CD4-positive, CD25-positive, alpha-beta regulatory T cell (primary cell): ENCODE measurements at regions not wholly inside any gene's neighbourhood (a gene's known extent, or its start where the extent isn't known, plus 50 kb on each side); places are given as distances from the start of the nearest gene placed in this dataset.

Experiments
- ATAC-seq, 2 donors: fragments of 150-1000 bp; cut with Tn5 transposase; one replicate each; pipeline ENCODE4 v1.10.0; 2021; ENCODE audit warnings: low read depth in 2 of 2, moderate number of reproducible peaks in 2 of 2, moderate library complexity in 1 of 2
- DNase-seq, 3 donors: peaks; one replicate each; pipeline versions ENCODE4 v3.0.0 to v3.0.0-alpha.2; 2012 to 2022; ENCODE audit warnings: mixed read lengths in 1 of 3
- H3K27ac ChIP-seq: one replicate; pipeline ENCODE4 v1.7.0; 2013; ENCODE audit warnings: mild to moderate bottlenecking, low read length; ENCODE audit not compliant: insufficient read depth, poor library complexity, severe bottlenecking
- H3K27me3 ChIP-seq: one replicate; pipeline ENCODE4 v1.7.0; 2013; ENCODE audit warnings: low read length; ENCODE audit not compliant: control insufficient read depth, insufficient read depth
- H3K36me3 ChIP-seq: one replicate; pipeline ENCODE4 v1.7.0; 2013; ENCODE audit warnings: mild to moderate bottlenecking, low read length, moderate library complexity; ENCODE audit not compliant: control insufficient read depth, insufficient read depth
- H3K4me1 ChIP-seq: 2 replicates; pipeline ENCODE4 v1.7.0; 2013; ENCODE audit warnings: mild to moderate bottlenecking, low read length; ENCODE audit not compliant: insufficient read depth, control insufficient read depth, poor library complexity, severe bottlenecking
- H3K4me3 ChIP-seq: one replicate; pipeline ENCODE4 v1.7.0; 2013; ENCODE audit warnings: low read depth, mild to moderate bottlenecking, low read length, moderate library complexity
- H3K9me3 ChIP-seq, 2 experiments: 1 replicate in 1 of 2; 2 replicates in 1 of 2; pipeline ENCODE4 v1.7.0; 2013; ENCODE audit warnings: low read length in 2 of 2, mild to moderate bottlenecking in 1 of 2, moderate library complexity in 1 of 2; ENCODE audit not compliant: control insufficient read depth in 2 of 2
- H3K27ac Mint-ChIP-seq, 3 donors: one replicate each; pipeline ENCODE4 v1.8.0; 2020 to 2022; ENCODE audit warnings: mild to moderate bottlenecking in 3 of 3, mixed read lengths in 3 of 3, moderate library complexity in 2 of 3
- H3K27me3 Mint-ChIP-seq: one replicate; pipeline ENCODE4 v1.8.0; 2022; ENCODE audit warnings: mild to moderate bottlenecking, mixed read lengths
- H3K36me3 Mint-ChIP-seq: one replicate; pipeline ENCODE4 v1.8.0; 2020; ENCODE audit warnings: mixed read lengths
- H3K4me1 Mint-ChIP-seq, 4 donors: one replicate each; pipeline ENCODE4 v1.8.0; 2020 to 2022; ENCODE audit warnings: mixed read lengths in 4 of 4, mild to moderate bottlenecking in 1 of 4
- H3K4me3 Mint-ChIP-seq, 4 donors: one replicate each; pipeline ENCODE4 v1.8.0; 2020 to 2022; ENCODE audit warnings: mild to moderate bottlenecking in 4 of 4, mixed read lengths in 4 of 4, moderate library complexity in 3 of 4
- H3K9me3 Mint-ChIP-seq, 7 donors: one replicate each; pipeline ENCODE4 v1.8.0; 2020 to 2022; ENCODE audit warnings: mixed read lengths in 7 of 7, mild to moderate bottlenecking in 3 of 7, moderate library complexity in 2 of 7

- no peak overlapping the region for H3K4me3 Mint-ChIP-seq
- no peaks in the 10 kb centered on the region for H3K27me3 Mint-ChIP-seq
- Histone ChIP-seq H3K27ac (no peak overlapping the region), H3K4me3 (no peak overlapping the region), H3K4me1 (no peaks in the 10 kb centered on the region), H3K9me3 (peaks cover 3 to 8% of the 10 kb centered on the region in 2 experiments), H3K36me3 (no peaks in the 10 kb centered on the region), H3K27me3 (no peaks in the 10 kb centered on the region)
- DNase-seq (no peak), ATAC-seq (no peak)
- no peaks in the 10 kb centered on the region for H3K4me1 Mint-ChIP-seq
- peaks cover 0 to 35% (median 6%) of the 10 kb centered on the region in 7 donors for H3K9me3 Mint-ChIP-seq
- no peak overlapping the region for H3K27ac Mint-ChIP-seq
- H3K36me3 Mint-ChIP-seq = no peaks in the 10 kb centered on the region
These were observed 273.2 kb upstream of the PRDM9 start for GRCh38 chr5:23234197-23234596.

GRCh38 chr5:23223846-23224245, 283.6 kb upstream of the PRDM9 start:
- Mint-ChIP-seq H3K36me3 (no peaks in the 10 kb centered on the region), H3K27me3 (no peaks in the 10 kb centered on the region), H3K4me1 (no peaks in the 10 kb centered on the region), H3K27ac (no peak overlapping the region), H3K4me3 (no peak overlapping the region), H3K9me3 (peaks cover 0 to 33% (median 14%) of the 10 kb centered on the region in 7 donors)
- Histone ChIP-seq H3K27me3 (no peaks in the 10 kb centered on the region), H3K27ac (no peak overlapping the region), H3K9me3 (peaks cover 0 to 16% of the 10 kb centered on the region in 2 experiments), H3K4me1 (no peaks in the 10 kb centered on the region), H3K36me3 (no peaks in the 10 kb centered on the region), H3K4me3 (no peak overlapping the region)
- ATAC-seq (no peak), DNase-seq (no peak)

GRCh38 chr5:23221831-23222230, 285.6 kb upstream of the PRDM9 start:
- DNase-seq = no peak
- Histone ChIP-seq H3K27ac (no peak overlapping the region), H3K36me3 (no peaks in the 10 kb centered on the region), H3K4me3 (no peak overlapping the region), H3K9me3 (peaks cover 0 to 10% of the 10 kb centered on the region in 2 experiments), H3K27me3 (no peaks in the 10 kb centered on the region), H3K4me1 (no peaks in the 10 kb centered on the region)
- peaks cover 4 to 32% (median 14%) of the 10 kb centered on the region in 7 donors for H3K9me3 Mint-ChIP-seq
- no peak overlapping the region for H3K4me3 Mint-ChIP-seq
- H3K36me3 Mint-ChIP-seq = no peaks in the 10 kb centered on the region
- no peak for ATAC-seq
- no peaks in the 10 kb centered on the region for H3K27me3 Mint-ChIP-seq
- H3K27ac Mint-ChIP-seq = no peak overlapping the region
- no peaks in the 10 kb centered on the region for H3K4me1 Mint-ChIP-seq

- H3K27ac ChIP-seq = no peak overlapping the region
- peaks cover 4 to 19% (median 12%) of the 10 kb centered on the region in 7 donors for H3K9me3 Mint-ChIP-seq
- H3K27me3 ChIP-seq = no peaks in the 10 kb centered on the region
- no peak for ATAC-seq
- H3K36me3 Mint-ChIP-seq = no peaks in the 10 kb centered on the region
- H3K4me1 Mint-ChIP-seq = no peaks in the 10 kb centered on the region
- no peaks in the 10 kb centered on the region for H3K9me3 ChIP-seq
- H3K36me3 ChIP-seq = no peaks in the 10 kb centered on the region
- H3K27ac Mint-ChIP-seq = no peak overlapping the region
- no peak for DNase-seq
- H3K4me3 Mint-ChIP-seq = no peak overlapping the region
- no peaks in the 10 kb centered on the region for H3K27me3 Mint-ChIP-seq
- H3K4me1 ChIP-seq = no peaks in the 10 kb centered on the region
- H3K4me3 ChIP-seq = no peak overlapping the region
These were observed 290.2 kb upstream of the PRDM9 start for GRCh38 chr5:23217159-23217558.

- no peak for ATAC-seq
- H3K4me1 ChIP-seq = no peaks in the 10 kb centered on the region
- H3K36me3 Mint-ChIP-seq = no peaks in the 10 kb centered on the region
- DNase-seq = no peak
- H3K9me3 ChIP-seq = no peaks in the 10 kb centered on the region
- H3K27ac Mint-ChIP-seq = no peak overlapping the region
- no peaks in the 10 kb centered on the region for H3K27me3 Mint-ChIP-seq
- no peaks in the 10 kb centered on the region for H3K4me1 Mint-ChIP-seq
- H3K4me3 ChIP-seq = no peak overlapping the region
- peaks cover 4 to 25% (median 12%) of the 10 kb centered on the region in 7 donors for H3K9me3 Mint-ChIP-seq
- H3K27me3 ChIP-seq = no peaks in the 10 kb centered on the region
- no peaks in the 10 kb centered on the region for H3K36me3 ChIP-seq
- H3K4me3 Mint-ChIP-seq = no peak overlapping the region
- H3K27ac ChIP-seq = no peak overlapping the region
These were observed 291.1 kb upstream of the PRDM9 start for GRCh38 chr5:23216345-23216744.

GRCh38 chr5:23208959-23209431, 298.4 kb upstream of the PRDM9 start:
- no peak for ATAC-seq
- Histone ChIP-seq H3K4me1 (no peaks in the 10 kb centered on the region), H3K27ac (no peak overlapping the region), H3K9me3 (no peaks in the 10 kb centered on the region), H3K36me3 (no peaks in the 10 kb centered on the region), H3K4me3 (no peak overlapping the region), H3K27me3 (no peaks in the 10 kb centered on the region)
- no peaks in the 10 kb centered on the region for H3K4me1 Mint-ChIP-seq
- no peaks in the 10 kb centered on the region for H3K36me3 Mint-ChIP-seq
- H3K9me3 Mint-ChIP-seq = peaks cover 3 to 26% (median 9%) of the 10 kb centered on the region in 7 donors
- peak in 1 of 3 donors; percentile 16 for DNase-seq
- H3K27me3 Mint-ChIP-seq = no peaks in the 10 kb centered on the region
- H3K4me3 Mint-ChIP-seq = no peak overlapping the region
- no peak overlapping the region for H3K27ac Mint-ChIP-seq

- Histone ChIP-seq H3K36me3 (no peaks in the 10 kb centered on the region), H3K9me3 (peaks cover 0 to 3% of the 10 kb centered on the region in 2 experiments), H3K4me1 (no peaks in the 10 kb centered on the region), H3K27me3 (no peaks in the 10 kb centered on the region), H3K27ac (no peak overlapping the region), H3K4me3 (no peak overlapping the region)
- H3K9me3 Mint-ChIP-seq = peaks cover 1 to 19% (median 6%) of the 10 kb centered on the region in 7 donors
- H3K27me3 Mint-ChIP-seq = no peaks in the 10 kb centered on the region
- ATAC-seq (no peak), DNase-seq (no peak)
- no peaks in the 10 kb centered on the region for H3K36me3 Mint-ChIP-seq
- no peak overlapping the region for H3K4me3 Mint-ChIP-seq
- H3K27ac Mint-ChIP-seq = no peak overlapping the region
- no peaks in the 10 kb centered on the region for H3K4me1 Mint-ChIP-seq
These were observed 303.3 kb upstream of the PRDM9 start for GRCh38 chr5:23204111-23204510.

GRCh38 chr5:23169660-23170416, 316.7 kb upstream of the CDH12 start:
- H3K36me3 Mint-ChIP-seq = no peaks in the 10 kb centered on the region
- Histone ChIP-seq H3K27ac (no peak overlapping the region), H3K9me3 (peaks cover 2 to 6% of the 10 kb centered on the region in 2 experiments), H3K4me3 (no peak overlapping the region), H3K27me3 (no peaks in the 10 kb centered on the region), H3K36me3 (no peaks in the 10 kb centered on the region), H3K4me1 (no peaks in the 10 kb centered on the region)
- H3K4me1 Mint-ChIP-seq = peaks cover 0 to 6% (median 0%) of the 10 kb centered on the region in 4 donors
- no peak overlapping the region for H3K27ac Mint-ChIP-seq
- no peak overlapping the region for H3K4me3 Mint-ChIP-seq
- DNase-seq (no peak), ATAC-seq (no peak)
- peaks cover 2 to 24% (median 8%) of the 10 kb centered on the region in 7 donors for H3K9me3 Mint-ChIP-seq
- H3K27me3 Mint-ChIP-seq = no peaks in the 10 kb centered on the region
